GM12891 (cell line): ENCODE measurements at regions not wholly inside any gene's neighbourhood (a gene's known extent, or its start where the extent isn't known, plus 50 kb on each side); places are given as distances from the start of the nearest gene placed in this dataset.

Source experiments
- PAX5 ChIP-seq: IDR thresholded peaks from 2 replicates; pipeline ENCODE4 v1.6.1; 2011; ENCODE audit warnings: low read length, moderate library complexity, mild to moderate bottlenecking; ENCODE audit not compliant: insufficient read depth, severe bottlenecking
- POLR2A ChIP-seq: IDR thresholded peaks from 2 replicates; pipeline ENCODE4 v1.6.1; 2011; ENCODE audit warnings: low read depth, low read length, control low read depth
- POLR2AphosphoS5 ChIP-seq: IDR thresholded peaks from 2 replicates; pipeline ENCODE4 v1.6.1; 2011; ENCODE audit warnings: low read depth, low read length, control low read depth
- POU2F2 ChIP-seq: IDR thresholded peaks from 2 replicates; pipeline ENCODE4 v1.6.1; 2011; ENCODE audit warnings: low read depth, mild to moderate bottlenecking, control low read depth, low read length, moderate library complexity
- SPI1 ChIP-seq: IDR thresholded peaks from 2 replicates; pipeline ENCODE4 v1.6.1; 2011; ENCODE audit warnings: low read depth, low read length, control low read depth
- TAF1 ChIP-seq: IDR thresholded peaks from 2 replicates; pipeline ENCODE4 v1.6.1; 2011; ENCODE audit warnings: low read depth, low read length, control low read depth

GRCh38 chr18:66046032-66046602 is 295.3 kb downstream of the CDH7 start:
- TF ChIP-seq POLR2A (no peak), POLR2AphosphoS5 (no peak), SPI1 (no peak), TAF1 (no peak), PAX5 (no peak), POU2F2 (no peak)
